WTC11 (cell line): ENCODE measurements at regions not wholly inside any gene's neighbourhood (a gene's known extent, or its start where the extent isn't known, plus 50 kb on each side); places are given as distances from the start of the nearest gene placed in this dataset.

Source experiments
- ATAC-seq: fragments of 200-7000 bp; cut with Tn5 transposase; 2 replicates; pipeline ENCODE4 v1.10.0; 2021; ENCODE audit warnings: mild to moderate bottlenecking, moderate library complexity
- CTCF ChIA-PET: fragments of 300-600 bp; sonication (Branson Sonifier 250); formaldehyde crosslinking; loops from one replicate; lab custom pipeline; 2021; ENCODE audit warnings: antibody characterized with exemption; lab: Charles Lee
- POLR2A ChIA-PET: fragments of 350-600 bp; sonication (Branson Sonifier 250); formaldehyde crosslinking; loops from one replicate; lab custom pipeline; 2021; ENCODE audit warnings: antibody characterized with exemption; lab: Charles Lee
- DNase-seq: peaks from one replicate; pipeline ENCODE4 v3.0.0; 2021; ENCODE audit warnings: low spot score
- H3K27ac Mint-ChIP-seq: 2 replicates; pipeline ENCODE4 v1.8.0; 2021; ENCODE audit warnings: mixed read lengths
- H3K27me3 Mint-ChIP-seq: 2 replicates; pipeline ENCODE4 v1.8.0; 2021; ENCODE audit warnings: low read depth, mild to moderate bottlenecking, moderate library complexity, mixed read lengths
- H3K36me3 Mint-ChIP-seq: 2 replicates; pipeline ENCODE4 v1.8.0; 2021; ENCODE audit warnings: mixed read lengths
- H3K4me1 Mint-ChIP-seq: 2 replicates; pipeline ENCODE4 v1.8.0; 2022; ENCODE audit warnings: mixed read lengths
- H3K4me3 Mint-ChIP-seq: 2 replicates; pipeline ENCODE4 v1.8.0; 2021; ENCODE audit warnings: mild to moderate bottlenecking, moderate library complexity, mixed read lengths
- H3K9me3 Mint-ChIP-seq: 2 replicates; pipeline ENCODE4 v1.8.0; 2021; ENCODE audit warnings: mixed read lengths
- ATF6 ChIP-seq: sonication (generic); formaldehyde crosslinking; IDR thresholded peaks from 2 replicates; pipeline ENCODE4 v1.8.1; 2023; ENCODE audit warnings: mild to moderate bottlenecking, missing genetic modification reagents
- CBFB ChIP-seq: sonication (generic); formaldehyde crosslinking; IDR thresholded peaks from 2 replicates; pipeline ENCODE4 v1.8.1; 2022; ENCODE audit warnings: mild to moderate bottlenecking, low read depth, missing genetic modification reagents
- CREB1 ChIP-seq: sonication (generic); formaldehyde crosslinking; IDR thresholded peaks from 2 replicates; pipeline ENCODE4 v1.8.0; 2023; ENCODE audit warnings: mild to moderate bottlenecking, missing genetic modification reagents
- E2F1 ChIP-seq: sonication (generic); formaldehyde crosslinking; IDR thresholded peaks from 2 replicates; pipeline ENCODE4 v1.8.0; 2022; ENCODE audit warnings: mild to moderate bottlenecking, missing genetic modification reagents
- E2F5 ChIP-seq: sonication (generic); formaldehyde crosslinking; IDR thresholded peaks from 2 replicates; pipeline ENCODE4 v1.8.1; 2022; ENCODE audit warnings: mild to moderate bottlenecking, moderate library complexity, missing genetic modification reagents
- EMX1 ChIP-seq: fragments of 250-450 bp; sonication (Bioruptor Pico); IDR thresholded peaks from 2 replicates; pipeline ENCODE4 v1.8.0; 2021; ENCODE audit warnings: mild to moderate bottlenecking
- ERG ChIP-seq: fragments of 250-450 bp; sonication (Bioruptor Pico); IDR thresholded peaks from 2 replicates; pipeline ENCODE4 v1.8.0; 2021; ENCODE audit warnings: mild to moderate bottlenecking
- ETV6 ChIP-seq: sonication (generic); formaldehyde crosslinking; IDR thresholded peaks from 2 replicates; pipeline ENCODE4 v1.8.1; 2022; ENCODE audit warnings: mild to moderate bottlenecking, missing genetic modification reagents
- GTF2I ChIP-seq: fragments of 250-450 bp; sonication (Bioruptor Pico); conservative IDR thresholded peaks from 2 replicates; pipeline ENCODE4 v1.4.0; 2021; ENCODE audit warnings: mild to moderate bottlenecking
- HMGA2 ChIP-seq: fragments of 250-450 bp; sonication (Bioruptor Pico); IDR thresholded peaks from 2 replicates; pipeline ENCODE4 v1.4.0; 2021; ENCODE audit warnings: mild to moderate bottlenecking, moderate library complexity
- NFATC4 ChIP-seq: fragments of 250-450 bp; sonication (Bioruptor Pico); IDR thresholded peaks from 2 replicates; pipeline ENCODE4 v1.9.0; 2021; ENCODE audit warnings: mild to moderate bottlenecking
- NFYB ChIP-seq: sonication (generic); formaldehyde crosslinking; conservative IDR thresholded peaks from 2 replicates; pipeline ENCODE4 v1.8.0; 2022; ENCODE audit warnings: low read depth, missing genetic modification reagents
- NR2C2 ChIP-seq: sonication (generic); formaldehyde crosslinking; IDR thresholded peaks from 2 replicates; pipeline ENCODE4 v1.8.0; 2022; ENCODE audit warnings: mild to moderate bottlenecking, missing genetic modification reagents
- RORB ChIP-seq: fragments of 250-450 bp; sonication (Bioruptor Pico); IDR thresholded peaks from 2 replicates; pipeline ENCODE4 v1.9.0; 2021; ENCODE audit warnings: mild to moderate bottlenecking
- STAT6 ChIP-seq: sonication (generic); formaldehyde crosslinking; conservative IDR thresholded peaks from 2 replicates; pipeline ENCODE4 v1.8.1; 2023; ENCODE audit warnings: mild to moderate bottlenecking, low read depth, missing genetic modification reagents, moderate library complexity
- USF1 ChIP-seq: sonication (generic); formaldehyde crosslinking; IDR thresholded peaks from 2 replicates; pipeline ENCODE4 v1.8.0; 2022; ENCODE audit warnings: mild to moderate bottlenecking, missing genetic modification reagents
- ZMAT4 ChIP-seq: fragments of 250-450 bp; sonication (Bioruptor Pico); IDR thresholded peaks from 2 replicates; pipeline ENCODE4 v1.9.0; 2021; ENCODE audit warnings: mild to moderate bottlenecking
- ZNF263 ChIP-seq: sonication (generic); formaldehyde crosslinking; IDR thresholded peaks from 2 replicates; pipeline ENCODE4 v1.8.1; 2022; ENCODE audit warnings: low read depth, mild to moderate bottlenecking, moderate library complexity, missing genetic modification reagents
- ZNF396 ChIP-seq: fragments of 250-450 bp; sonication (Bioruptor Pico); IDR thresholded peaks from 2 replicates; pipeline ENCODE4 v1.8.0; 2021; ENCODE audit warnings: mild to moderate bottlenecking, moderate library complexity, borderline replicate concordance
- ZNF416 ChIP-seq: fragments of 250-450 bp; sonication (Bioruptor Pico); IDR thresholded peaks from 2 replicates; pipeline ENCODE4 v1.9.0; 2021; ENCODE audit warnings: mild to moderate bottlenecking, inconsistent platforms
- ZNF423 ChIP-seq: fragments of 250-450 bp; sonication (Bioruptor Pico); IDR thresholded peaks from 2 replicates; pipeline ENCODE4 v2.1.2; 2022; ENCODE audit warnings: mild to moderate bottlenecking, moderate library complexity
- ZSCAN18 ChIP-seq: fragments of 250-450 bp; sonication (Bioruptor Pico); IDR thresholded peaks from 2 replicates; pipeline ENCODE4 v2.1.2; 2022; ENCODE audit warnings: mild to moderate bottlenecking, moderate library complexity

GRCh38 chr12:97781342-97781741 lies 318.7 kb downstream of the RMST start:
- DNase-seq (no peak), ATAC-seq (peak; percentile 30; the same call in 1 of the 2 replicates)
- Mint-ChIP-seq H3K27me3 (no peaks in the 10 kb centered on the region), H3K36me3 (peaks cover 30% of the 10 kb centered on the region), H3K4me1 (peaks cover 49% of the 10 kb centered on the region), H3K4me3 (no peak overlapping the region), H3K9me3 (peaks cover 33% of the 10 kb centered on the region), H3K27ac (no peak overlapping the region)
- ChIA-PET CTCF (interaction anchor here (1.1 kb wide), 1 partner anchor 180 kb away, joined by 3 read pairs; no protein-coding TSS in a partner anchor), POLR2A (no interaction called here)
- TF ChIP-seq NR2C2 (CRISPR knock-in tag): no peak
- TF ChIP-seq STAT6 (CRISPR knock-in tag): no peak
- TF ChIP-seq NFATC4 (CRISPR knock-in tag): no peak
- no peak for TF ChIP-seq ZNF416
- no peak for TF ChIP-seq CREB1 (CRISPR knock-in tag)
- TF ChIP-seq ZNF423 (CRISPR knock-in tag): no peak
- no peak for TF ChIP-seq E2F1 (CRISPR knock-in tag)
- TF ChIP-seq ATF6 (CRISPR knock-in tag): no peak
- TF ChIP-seq HMGA2: no peak

GRCh38 chr12:97784904-97785303 lies 322.3 kb downstream of the RMST start:
- Mint-ChIP-seq H3K27me3 (no peaks in the 10 kb centered on the region), H3K4me3 (no peak overlapping the region), H3K4me1 (peaks cover 40% of the 10 kb centered on the region), H3K27ac (no peak overlapping the region), H3K36me3 (peaks cover 16% of the 10 kb centered on the region), H3K9me3 (peaks cover 31% of the 10 kb centered on the region)
- POLR2A ChIA-PET: no interaction called here
- CTCF ChIA-PET: no interaction called here
- DNase-seq: no peak
- peak; percentile 47 for ATAC-seq
- TF ChIP-seq ZNF263 (CRISPR knock-in tag): no peak
- TF ChIP-seq CBFB (CRISPR knock-in tag): no peak
- no peak for TF ChIP-seq ZSCAN18 (CRISPR knock-in tag)
- no peak for TF ChIP-seq E2F5 (CRISPR knock-in tag)
- no peak for TF ChIP-seq CREB1 (CRISPR knock-in tag)
- TF ChIP-seq GTF2I: no peak
- no peak for TF ChIP-seq NFYB (CRISPR knock-in tag)
- TF ChIP-seq, all 79 proteins: peak for 0

GRCh38 chr12:97790281-97790680 lies 327.7 kb downstream of the RMST start:
- H3K9me3 Mint-ChIP-seq: peaks cover 59% of the 10 kb centered on the region
- H3K4me3 Mint-ChIP-seq: no peak overlapping the region
- DNase-seq (no peak), ATAC-seq (no peak)
- peaks cover 6% of the 10 kb centered on the region for H3K4me1 Mint-ChIP-seq
- no peaks in the 10 kb centered on the region for H3K27me3 Mint-ChIP-seq
- H3K36me3 Mint-ChIP-seq: peaks cover 39% of the 10 kb centered on the region
- ChIA-PET POLR2A (no interaction called here), CTCF (no interaction called here)
- H3K27ac Mint-ChIP-seq: no peak overlapping the region
- TF ChIP-seq ERG (CRISPR knock-in tag) (no peak), ZNF396 (CRISPR knock-in tag) (no peak), USF1 (no peak), ZMAT4 (CRISPR knock-in tag) (no peak), EMX1 (no peak), ETV6 (CRISPR knock-in tag) (no peak), RORB (CRISPR knock-in tag) (no peak)
